ENCODE measurements at regions not wholly inside any gene's neighbourhood (a gene's known extent, or its start where the extent isn't known, plus 50 kb on each side); places are given as distances from the start of the nearest gene placed in this dataset.

DNA sequence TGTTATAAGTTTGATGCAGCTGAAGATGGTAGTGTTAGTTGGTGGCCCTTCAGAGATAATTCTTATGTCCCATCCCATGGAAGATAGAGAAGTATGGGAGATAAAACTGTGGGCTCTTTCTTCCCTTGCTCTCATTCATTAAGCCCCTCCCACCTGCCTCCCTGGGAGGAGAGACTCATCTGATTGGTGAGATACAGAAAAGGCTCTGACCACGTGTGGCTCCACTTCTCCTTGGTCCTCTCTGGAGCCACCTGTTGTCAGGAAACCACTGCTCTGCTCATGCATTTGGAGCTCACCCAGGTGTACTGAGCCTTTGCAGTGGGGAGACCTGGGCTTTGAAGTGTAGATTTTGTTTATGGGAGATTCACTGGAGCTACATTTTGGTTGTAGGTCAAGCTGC, 293.2 kb upstream of the RASGRP1 start:
- Histone ChIP-seq H3K9me3 (replicated peaks; ENCODE audit: control insufficient read depth, insufficient read depth, low read length) (no peaks in the 10 kb centered on the region), H3K9me1 (replicated peaks; ENCODE audit: control insufficient read depth, extremely low read depth, insufficient read depth, low read length) (no peaks in the 10 kb centered on the region), H4K20me1 (replicated peaks; ENCODE audit: control insufficient read depth, extremely low read depth, insufficient read depth, low read length) (no peaks in the 10 kb centered on the region), H3K36me3 (ENCODE audit: control insufficient read depth in 2 of 2, extremely low read depth in 1 of 2, insufficient read depth in 2 of 2, low read length in 2 of 2) (no peaks in the 10 kb centered on the region), H3K27me3 (ENCODE audit: control insufficient read depth in 2 of 2, insufficient read depth in 2 of 2, low read length in 2 of 2) (no peaks in the 10 kb centered on the region), H2AFZ (ENCODE audit: low read depth, low read length) (no peak overlapping the region), H3K4me3 (replicated peaks in 1 of 3; ENCODE audit: insufficient read depth in 1 of 3, low read depth in 1 of 3, low read length in 3 of 3) (no peak overlapping the region), H3K4me2 (ENCODE audit: insufficient read depth, low read length) (no peak overlapping the region), H3K4me1 (ENCODE audit: control insufficient read depth, extremely low read depth, insufficient read depth, low read length) (no peaks in the 10 kb centered on the region), H3K79me2 (ENCODE audit: control insufficient read depth, insufficient read depth, low read length) (no peaks in the 10 kb centered on the region), H3K9ac (replicated peaks; ENCODE audit: extremely low read depth, insufficient read depth, low read length) (no peak overlapping the region), H3K27ac (ENCODE audit: insufficient read depth, low read depth, low read length) (no peak overlapping the region)
- TF ChIP-seq POLR2AphosphoS5 (IDR thresholded peaks at IDR 0.05; ENCODE audit: insufficient read depth, low read depth, low read length) (no peak), MYC (IDR thresholded peaks at IDR 0.05; ENCODE audit: low read depth, low read length) (no peak), GATA2 (IDR thresholded peaks at IDR 0.05; ENCODE audit: insufficient read depth, insufficient read length, low read depth, low read length) (no peak), FOS (IDR thresholded peaks at IDR 0.05; ENCODE audit: borderline replicate concordance, insufficient read depth, low read length) (no peak), JUN (IDR thresholded peaks at IDR 0.05; ENCODE audit: borderline replicate concordance, insufficient read depth, insufficient read length, low read depth) (no peak), CTCF (IDR thresholded peaks at IDR 0.05; ENCODE audit: extremely low read depth in 1 of 2, insufficient read depth in 1 of 2, low read depth in 1 of 2, low read length in 2 of 2) (no peak), EZH2 (IDR thresholded peaks at IDR 0.05; ENCODE audit: borderline replicate concordance, low read depth, low read length, severe bottlenecking) (no peak), POLR2A (IDR thresholded peaks at IDR 0.05; ENCODE audit: low read depth, low read length) (no peak), MAX (IDR thresholded peaks at IDR 0.05; ENCODE audit: insufficient read depth, insufficient read length) (no peak)
- no peak for DNase-seq (ENCODE audit: low read depth, low spot score)
- dilution Hi-C loops (cut with MboI; ENCODE audit: extremely low pct_ligation_motif_present, low sequenced_read_pairs) (no loop called here), intact Hi-C loops (cut with micrococcal nuclease) (no loop called here)
- no TSS peak for BruUV-seq (replicated peaks)
- POLR2A ChIA-PET = no interaction called here
- no peak for FAIRE-seq
- CTCF ChIA-PET = interaction anchor here (1.0 to 1.6 kb wide), 5 partner anchors 9 to 133 kb away, joined by 3 to 5 read pairs (median 3); no protein-coding TSS in a partner anchor

Measured in endothelial cell of umbilical vein (primary cell).